C4-2B (cell line): ENCODE measurements at regions not wholly inside any gene's neighbourhood (a gene's known extent, or its start where the extent isn't known, plus 50 kb on each side); places are given as distances from the start of the nearest gene placed in this dataset.

Source experiments
- H3K27ac ChIP-seq: fragments of 450-650 bp; 2 replicates; pipeline ENCODE4 v1.5.1; 2017
- CTCF ChIP-seq: fragments of 450-650 bp; conservative IDR thresholded peaks from 2 replicates; pipeline ENCODE4 v1.5.1; 2017; ENCODE audit warnings: mild to moderate bottlenecking
- ZFX ChIP-seq: fragments of 450-650 bp; IDR thresholded peaks from 2 replicates; pipeline ENCODE4 v1.6.1; 2017

- no peak for TF ChIP-seq CTCF
- no peak for TF ChIP-seq ZFX
- H3K27ac ChIP-seq: no peak overlapping the region
These were observed 678.6 kb downstream of the IQCM start for GRCh38 chr4:149136951-149137620.

- TF ChIP-seq ZFX (no peak), CTCF (no peak)
- H3K27ac ChIP-seq: no peak overlapping the region
These were observed 680.6 kb downstream of the IQCM start for GRCh38 chr4:149135062-149135461.

- H3K27ac ChIP-seq: no peak overlapping the region
- TF ChIP-seq ZFX (no peak), CTCF (no peak)
These were observed 678.8 kb upstream of the NR3C2 start for GRCh38 chr4:149121023-149121404.

- no peak overlapping the region for H3K27ac ChIP-seq
- TF ChIP-seq ZFX: no peak
- TF ChIP-seq CTCF: no peak
These were observed 678.3 kb upstream of the NR3C2 start for GRCh38 chr4:149120331-149121022.

GRCh38 chr4:149116806-149117205, 674.6 kb upstream of the NR3C2 start:
- no peak for TF ChIP-seq ZFX
- TF ChIP-seq CTCF: no peak

GRCh38 chr4:149113804-149114430, 671.7 kb upstream of the NR3C2 start:
- no peak for TF ChIP-seq ZFX
- no peak for TF ChIP-seq CTCF
- no peak overlapping the region for H3K27ac ChIP-seq

More at GRCh38 chr4:149116806-149117205, 674.6 kb upstream of the NR3C2 start:
- no peak overlapping the region for H3K27ac ChIP-seq

- H3K27ac ChIP-seq: no peak overlapping the region
- TF ChIP-seq ZFX: no peak
- peak; percentile 34 for TF ChIP-seq CTCF
These were observed 669.9 kb upstream of the NR3C2 start for GRCh38 chr4:149112109-149112508.
